Type B pancreatic cell (in vitro differentiated cells): ENCODE measurements at regions not wholly inside any gene's neighbourhood (a gene's known extent, or its start where the extent isn't known, plus 50 kb on each side); places are given as distances from the start of the nearest gene placed in this dataset.

Experiments
- DNase-seq: peaks from one replicate; pipeline ENCODE4 v3.0.0; 2021; ENCODE audit warnings: mixed read lengths; ENCODE audit not compliant: unreplicated experiment; ENCODE audit errors: extremely low spot score
- H3K27ac Mint-ChIP-seq: 2 replicates; pipeline ENCODE4 v1.8.0; 2021; ENCODE audit warnings: mild to moderate bottlenecking, mixed read lengths
- H3K27me3 Mint-ChIP-seq: 2 replicates; pipeline ENCODE4 v1.8.0; 2021; ENCODE audit warnings: mixed read lengths
- H3K36me3 Mint-ChIP-seq: 2 replicates; pipeline ENCODE4 v1.8.0; 2021; ENCODE audit warnings: mixed read lengths
- H3K4me1 Mint-ChIP-seq: one replicate; pipeline ENCODE4 v1.8.0; 2021; ENCODE audit warnings: mixed read lengths; ENCODE audit not compliant: unreplicated experiment
- H3K4me3 Mint-ChIP-seq: 2 replicates; pipeline ENCODE4 v1.8.0; 2021; ENCODE audit warnings: mild to moderate bottlenecking, mixed read lengths
- H3K9me3 Mint-ChIP-seq: 2 replicates; pipeline ENCODE4 v1.8.0; 2021; ENCODE audit warnings: mixed read lengths
- CTCF ChIP-seq: fragments of 200-600 bp; sonication (generic); conservative IDR thresholded peaks from 2 replicates; pipeline ENCODE4 v1.5.0; 2021; ENCODE audit warnings: antibody characterized with exemption, mild to moderate bottlenecking

DNA sequence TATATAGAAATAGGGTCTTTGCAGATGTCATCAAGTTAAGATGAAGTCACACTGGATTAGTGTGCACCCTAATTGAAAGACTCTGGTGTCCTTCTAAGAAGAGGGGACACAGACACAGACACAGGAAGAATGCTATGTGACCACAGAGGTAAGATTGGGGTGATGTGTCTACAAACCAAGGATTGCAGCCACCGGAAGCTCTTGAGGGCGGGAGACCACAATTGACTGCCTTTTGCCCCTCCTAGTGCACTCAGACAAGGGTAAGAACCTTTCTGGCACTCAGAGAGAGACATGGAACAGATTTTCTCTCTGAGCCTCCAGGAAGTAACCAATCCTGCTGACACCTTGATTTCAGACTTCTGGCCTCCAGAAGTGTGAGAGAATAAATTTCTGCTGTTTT is 51.2 kb upstream of the ARAP3 start:
- no peak for DNase-seq
- Mint-ChIP-seq H3K27ac (no peak overlapping the region), H3K4me3 (no peak overlapping the region), H3K9me3 (no peaks in the 10 kb centered on the region), H3K27me3 (peaks cover 55% of the 10 kb centered on the region), H3K36me3 (no peaks in the 10 kb centered on the region), H3K4me1 (peaks cover 5% of the 10 kb centered on the region)
- TF ChIP-seq CTCF, result no peak

DNA sequence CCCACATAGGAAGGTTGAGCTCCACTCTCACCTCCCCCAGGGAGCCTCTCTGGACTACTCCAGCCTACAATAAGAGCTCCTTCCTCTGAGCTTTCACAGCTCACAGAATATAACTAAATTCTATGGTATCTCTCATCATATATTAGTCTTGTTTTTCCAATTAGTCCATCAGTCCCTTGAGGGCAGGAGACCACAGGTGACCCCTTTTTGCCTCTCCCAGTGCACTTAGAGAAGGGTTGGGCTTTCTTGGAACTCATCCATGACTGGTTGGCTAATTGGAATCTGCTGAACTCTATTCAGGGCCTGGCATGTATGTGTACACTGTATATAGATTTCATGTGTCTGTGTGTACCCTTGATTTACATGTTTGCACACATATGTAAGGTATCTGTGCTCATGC is 50.4 kb upstream of the ARAP3 start:
- H3K36me3 Mint-ChIP-seq, result no peaks in the 10 kb centered on the region
- TF ChIP-seq CTCF, result no peak
- H3K27me3 Mint-ChIP-seq, result peaks cover 53% of the 10 kb centered on the region
- H3K27ac Mint-ChIP-seq, result no peak overlapping the region
- peaks cover 5% of the 10 kb centered on the region for H3K4me1 Mint-ChIP-seq
- DNase-seq, result no peak
- no peaks in the 10 kb centered on the region for H3K9me3 Mint-ChIP-seq
- H3K4me3 Mint-ChIP-seq, result no peak overlapping the region
